Liver (tissue), 8 donors: ENCODE measurements at regions not wholly inside any gene's neighbourhood (a gene's known extent, or its start where the extent isn't known, plus 50 kb on each side); places are given as distances from the start of the nearest gene placed in this dataset.
"Not testable (repeated sequence)": the region's sequence is repeated elsewhere in the genome, so short reads cannot be mapped to it uniquely, and the experiment has no call there.

Experiments
- DNase-seq: peaks from one replicate; pipeline ENCODE4 v3.0.0-alpha.2; 2017; ENCODE audit warnings: low spot score
- H3K27ac ChIP-seq, 2 donors: one replicate each; pipeline ENCODE4 v1.7.0; 2013; ENCODE audit warnings: inconsistent platforms in 2 of 2, low read length in 2 of 2, control low read depth in 1 of 2, low read depth in 1 of 2, mild to moderate bottlenecking in 1 of 2
- H3K27me3 ChIP-seq, 4 donors: one replicate each; pipeline versions ENCODE4 v1.6.1 to v1.7.0; 2013; ENCODE audit warnings: low read length in 3 of 4, inconsistent platforms in 1 of 4, mild to moderate bottlenecking in 1 of 4, moderate library complexity in 1 of 4; ENCODE audit not compliant: control insufficient read depth in 4 of 4, insufficient read depth in 4 of 4
- H3K36me3 ChIP-seq, 4 donors: one replicate each; pipeline versions ENCODE4 v1.6.1 to v1.7.0; 2013; ENCODE audit warnings: low read length in 3 of 4, mild to moderate bottlenecking in 3 of 4, low read depth in 1 of 4, moderate library complexity in 1 of 4; ENCODE audit not compliant: control insufficient read depth in 4 of 4, insufficient read depth in 3 of 4
- H3K4me1 ChIP-seq, 4 donors: one replicate each; pipeline versions ENCODE4 v1.6.1 to v1.7.0; 2013; ENCODE audit warnings: low read length in 3 of 4, mild to moderate bottlenecking in 3 of 4, moderate library complexity in 1 of 4; ENCODE audit not compliant: control insufficient read depth in 4 of 4, insufficient read depth in 4 of 4
- H3K4me3 ChIP-seq, 3 donors: one replicate each; pipeline versions ENCODE4 v1.6.1 to v1.7.0; 2013; ENCODE audit warnings: low read length in 3 of 3, control low read depth in 1 of 3, low read depth in 1 of 3, mild to moderate bottlenecking in 1 of 3
- H3K9ac ChIP-seq, 2 donors: one replicate each; pipeline ENCODE4 v1.7.0; 2013; ENCODE audit warnings: low read length in 2 of 2, mild to moderate bottlenecking in 2 of 2, moderate library complexity in 2 of 2, control low read depth in 1 of 2, low read depth in 1 of 2
- H3K9me3 ChIP-seq, 4 donors: one replicate each; pipeline versions ENCODE4 v1.6.1 to v1.7.0; 2013; ENCODE audit warnings: low read length in 3 of 4; ENCODE audit not compliant: control insufficient read depth in 4 of 4
- CTCF ChIP-seq: fragments of 150-350 bp; IDR thresholded peaks from 2 replicates; pipeline ENCODE4 v1.5.1; 2017; ENCODE audit warnings: improper control_type of control experiment, low read depth, low read length; ENCODE audit not compliant: missing input control
- EGR1 ChIP-seq, 2 donors: IDR thresholded peaks; 2 replicates each; pipeline ENCODE4 v1.6.1; 2016 to 2018; ENCODE audit warnings: antibody characterized with exemption in 2 of 2, low read depth in 2 of 2
- HNF4A ChIP-seq, 2 donors: conservative IDR thresholded peaks; 2 replicates each; pipeline ENCODE4 v1.6.1; 2016; ENCODE audit warnings: antibody characterized with exemption in 2 of 2, mild to moderate bottlenecking in 2 of 2
- JUND ChIP-seq, 2 donors: IDR thresholded peaks; 2 replicates each; pipeline ENCODE4 v1.6.1; 2016; ENCODE audit warnings: antibody characterized with exemption in 2 of 2
- NR2F2 ChIP-seq: IDR thresholded peaks from 2 replicates; pipeline ENCODE4 v1.6.1; 2016; ENCODE audit warnings: antibody characterized with exemption
- RAD21 ChIP-seq, 2 donors: IDR thresholded peaks; 2 replicates each; pipeline ENCODE4 v1.6.1; 2016; ENCODE audit warnings: antibody characterized with exemption in 2 of 2, mild to moderate bottlenecking in 2 of 2
- REST ChIP-seq: IDR thresholded peaks from 2 replicates; pipeline ENCODE4 v1.6.1; 2016; ENCODE audit warnings: antibody characterized with exemption, mild to moderate bottlenecking
- RXRA ChIP-seq, 2 donors: IDR thresholded peaks; 2 replicates each; pipeline ENCODE4 v1.6.1; 2017 to 2018; ENCODE audit warnings: antibody characterized with exemption in 2 of 2, mild to moderate bottlenecking in 1 of 2
- SP1 ChIP-seq: IDR thresholded peaks from 2 replicates; pipeline ENCODE4 v1.6.1; 2018; ENCODE audit warnings: antibody characterized with exemption, mild to moderate bottlenecking
- TAF1 ChIP-seq: conservative IDR thresholded peaks from 2 replicates; pipeline ENCODE4 v1.6.1; 2016; ENCODE audit warnings: antibody characterized with exemption, mild to moderate bottlenecking
- YY1 ChIP-seq: IDR thresholded peaks from 2 replicates; pipeline ENCODE4 v1.6.1; 2016; ENCODE audit warnings: antibody characterized with exemption, mild to moderate bottlenecking
- WGBS: extraction: QIAGEN DNeasy Blood & Tissue Kit; methylation state at CpG from one replicate; pipeline ENCODE4 v1.1.7; 2013; 5-methylcytosine and 5-hydroxymethylcytosine counted together
- donor health status: healthy.
- donor health status: healthy.
- donor health status: healthy.
- donor health status: healthy.
- donor health status: healthy.

GRCh38 chr13:112223929-112224328, 152.2 kb upstream of the SPACA7 start:
- H3K9ac ChIP-seq, DNase-seq, H3K36me3 ChIP-seq, H3K9me3 ChIP-seq, H3K4me3 ChIP-seq, H3K27ac ChIP-seq, H3K27me3 ChIP-seq: not testable (repeated sequence)
- peaks cover 0 to 11% (median 0%) of the 10 kb centered on the region in 4 donors for H3K4me1 ChIP-seq
- TF ChIP-seq CTCF (peak; percentile 9), RAD21 (IDR thresholded peaks at IDR 0.05) (peak in 1 of 2 donors; percentile 28)
- WGBS: 82% methylated on average over 9 of the region's 9 CpGs

- Histone ChIP-seq H3K4me1 (peaks cover 0 to 24% (median 4%) of the 10 kb centered on the region in 4 donors), H3K36me3 (no peaks in the 10 kb centered on the region), H3K27ac (no peak overlapping the region), H3K27me3 (no peaks in the 10 kb centered on the region), H3K9ac (no peak overlapping the region), H3K4me3 (no peak overlapping the region), H3K9me3 (no peaks in the 10 kb centered on the region)
- WGBS: 65% methylated on average over 12 of the region's 12 CpGs
- no peak for DNase-seq
- TF ChIP-seq SP1 (no peak), HNF4A (conservative IDR thresholded peaks at IDR 0.05) (peak; percentile 29 to 68), CTCF (peak; percentile 4), RAD21 (IDR thresholded peaks at IDR 0.05) (peak; percentile 11 to 41), YY1 (peak; percentile 31), RXRA (IDR thresholded peaks at IDR 0.05) (peak; percentile 17 to 79), JUND (IDR thresholded peaks at IDR 0.05) (peak in 1 of 2 donors; percentile 46), NR2F2 (no peak)
Observed at GRCh38 chr13:112225429-112226090, 150.6 kb upstream of the SPACA7 start.

- no peak for DNase-seq
- Histone ChIP-seq H3K4me3 (no peak overlapping the region), H3K9ac (no peak overlapping the region), H3K9me3 (no peaks in the 10 kb centered on the region), H3K4me1 (peaks cover 0 to 32% (median 8%) of the 10 kb centered on the region in 4 donors), H3K27me3 (no peaks in the 10 kb centered on the region), H3K27ac (no peak overlapping the region), H3K36me3 (no peaks in the 10 kb centered on the region)
- WGBS: 92% methylated on average over 10 of the region's 10 CpGs
- TF ChIP-seq TAF1 (no peak), EGR1 (IDR thresholded peaks at IDR 0.05; ENCODE audit: low read depth in 2 of 2) (no peak), REST (no peak)
Observed at GRCh38 chr13:112226320-112227002, 149.7 kb upstream of the SPACA7 start.
